HepG2 (cell line): ENCODE measurements at regions not wholly inside any gene's neighbourhood (a gene's known extent, or its start where the extent isn't known, plus 50 kb on each side); places are given as distances from the start of the nearest gene placed in this dataset.

ENCODE experiments used
- ATAC-seq: fragments of 200-7000 bp; cut with Tn5 transposase; 3 replicates; pipeline ENCODE4 v1.9.1; 2020; ENCODE audit warnings: mild to moderate bottlenecking, moderate library complexity
- BruUV-seq: library from RNA; stranded (reverse); fragments of 400-500 nt; replicated peaks from 2 replicates; lab custom pipeline; 2021; lab: Mats Ljungman, UMichigan
- CTCF ChIA-PET: fragments of 300-600 bp; formaldehyde crosslinking; extraction: SDS; loops from one replicate; lab custom pipeline; 2021; ENCODE audit warnings: low total read pairs, inconsistent platforms, low intra/inter-chr PET ratio; lab: Yijun Ruan, JAX
- POLR2A ChIA-PET: fragments of 350-600 bp; sonication (Branson Sonifier 250); formaldehyde crosslinking; loops from one replicate; lab custom pipeline; 2020; ENCODE audit warnings: antibody characterized with exemption, inconsistent platforms; lab: Yijun Ruan, JAX
- DNase-seq: peaks from one replicate; pipeline ENCODE4 v3.0.0-alpha.2; 2015; ENCODE audit warnings: low spot score
- FAIRE-seq: peaks from 3 replicates; lab custom pipeline; 2011; peaks lifted over from hg19 to GRCh38; lab: Jason Lieb, UNC
- H2AFZ ChIP-seq: one replicate; pipeline ENCODE4 v1.6.1; 2011; ENCODE audit warnings: low read length, inconsistent platforms
- H3K27ac ChIP-seq: fragments of 300-600 bp; 3 replicates; pipeline ENCODE4 v1.8.0; 2011; ENCODE audit warnings: mixed run types, mild to moderate bottlenecking, mixed read lengths, low read length, inconsistent platforms; ENCODE audit not compliant: insufficient read depth; ENCODE audit errors: extremely low read length
- H3K27me3 ChIP-seq, 2 experiments: fragments of 200-600 bp in 1 of 2; 2 replicates in 1 of 2; 3 replicates in 1 of 2; pipeline versions ENCODE4 v1.6.0 to v1.8.0; 2011; ENCODE audit warnings: low read length in 2 of 2, mild to moderate bottlenecking in 2 of 2, moderate library complexity in 2 of 2, inconsistent platforms in 1 of 2; ENCODE audit not compliant: insufficient read depth in 2 of 2, control insufficient read depth in 1 of 2
- H3K36me3 ChIP-seq, 2 experiments: fragments of 200-600 bp in 1 of 2; replicated peaks in 1 of 2; 2 replicates in 1 of 2; 3 replicates in 1 of 2; pipeline versions ENCODE4 v1.5.1 to v1.8.0; 2011; ENCODE audit warnings: low read length in 2 of 2, inconsistent platforms in 1 of 2; ENCODE audit not compliant: insufficient read depth in 2 of 2, control insufficient read depth in 1 of 2
- H3K4me1 ChIP-seq: 2 replicates; pipeline ENCODE4 v1.5.1; 2012; ENCODE audit warnings: low read length, inconsistent platforms; ENCODE audit not compliant: insufficient read depth
- H3K4me2 ChIP-seq: 2 replicates; pipeline ENCODE4 v1.6.0; 2011; ENCODE audit warnings: low read depth, low read length, inconsistent platforms
- H3K4me3 ChIP-seq, 3 experiments: fragments of 200-600 bp in 1 of 3; sonication (generic), shearing (Covaris generic) in 1 of 3; replicated peaks in 1 of 3; 2 replicates each; pipeline ENCODE4 v1.5.1; 2011 to 2016; ENCODE audit warnings: low read length in 3 of 3, inconsistent platforms in 2 of 3, low read depth in 2 of 3, mild to moderate bottlenecking in 2 of 3, control low read depth in 1 of 3, mixed read lengths in 1 of 3; ENCODE audit not compliant: insufficient read depth in 1 of 3
- H3K79me2 ChIP-seq: one replicate; pipeline ENCODE4 v1.6.1; 2011; ENCODE audit warnings: low read length, inconsistent platforms; ENCODE audit not compliant: insufficient read depth
- H3K9ac ChIP-seq: 2 replicates; pipeline ENCODE4 v1.6.0; 2011; ENCODE audit warnings: mild to moderate bottlenecking, low read depth, low read length, inconsistent platforms; ENCODE audit not compliant: insufficient read depth
- H3K9me3 ChIP-seq: 2 replicates; pipeline ENCODE4 v1.5.1; 2012; ENCODE audit warnings: mild to moderate bottlenecking, low read length
- H4K20me1 ChIP-seq: 2 replicates; pipeline ENCODE4 v1.6.0; 2011; ENCODE audit warnings: inconsistent platforms, mild to moderate bottlenecking, low read length, moderate library complexity; ENCODE audit not compliant: insufficient read depth
- ADNP ChIP-seq: sonication (generic); formaldehyde crosslinking; IDR thresholded peaks from 2 replicates; pipeline ENCODE4 v1.4.0; 2020; ENCODE audit warnings: missing genetic modification reagents
- ARNTL ChIP-seq: sonication (generic); formaldehyde crosslinking; IDR thresholded peaks from 2 replicates; pipeline ENCODE4 v1.4.0; 2020; ENCODE audit warnings: mild to moderate bottlenecking, missing genetic modification reagents
- CSRNP2 ChIP-seq: sonication (generic); formaldehyde crosslinking; conservative IDR thresholded peaks from 2 replicates; pipeline ENCODE4 v1.8.0; 2022; ENCODE audit warnings: low read depth, missing genetic modification reagents
- GATA4 ChIP-seq: sonication (generic); IDR thresholded peaks from 2 replicates; pipeline ENCODE4 v1.6.1; 2016; ENCODE audit warnings: antibody characterized with exemption, low read depth, borderline replicate concordance
- MAZ ChIP-seq, 2 experiments: sonication (generic) in 1 of 2; formaldehyde crosslinking in 1 of 2; IDR thresholded peaks; 2 replicates each; pipeline versions ENCODE4 v1.5.0 to v1.6.1; 2012 to 2020; ENCODE audit warnings: low read depth in 2 of 2, mild to moderate bottlenecking in 2 of 2, borderline replicate concordance in 1 of 2, improper control_type of control experiment in 1 of 2, low read length in 1 of 2, missing genetic modification reagents in 1 of 2, moderate library complexity in 1 of 2
- MBD4 ChIP-seq: IDR thresholded peaks from 2 replicates; pipeline ENCODE4 v1.6.1; 2012; ENCODE audit warnings: low read length, inconsistent platforms, borderline replicate concordance
- RBFOX2 ChIP-seq: fragments of 200-400 bp; formaldehyde crosslinking; IDR thresholded peaks from 2 replicates; pipeline ENCODE4 v1.6.1; 2017; ENCODE audit warnings: low read depth, mild to moderate bottlenecking, low read length
- TCF7L2 ChIP-seq: IDR thresholded peaks from 2 replicates; pipeline ENCODE4 v1.6.1; 2011; ENCODE audit warnings: mild to moderate bottlenecking, low read depth, low read length, moderate library complexity
- ZBTB40 ChIP-seq, 2 experiments: fragments of 450-650 bp in 1 of 2; sonication (generic) in 1 of 2; formaldehyde crosslinking in 1 of 2; IDR thresholded peaks; 2 replicates each; pipeline versions ENCODE4 v1.6.1 to v1.8.0; 2016 to 2022; ENCODE audit warnings: antibody characterized with exemption in 1 of 2, mild to moderate bottlenecking in 1 of 2, missing genetic modification reagents in 1 of 2
- ZNF615 ChIP-seq: sonication (generic); formaldehyde crosslinking; IDR thresholded peaks from 2 replicates; pipeline ENCODE4 v1.5.0; 2020; ENCODE audit warnings: mild to moderate bottlenecking, missing genetic modification reagents, borderline replicate concordance
- WGBS: methylation state at CpG from one replicate; pipeline ENCODE4 v1.1.6; 2017; ENCODE audit warnings: low lambda C conversion rate; 5-methylcytosine and 5-hydroxymethylcytosine counted together
- in situ Hi-C: cut with HindIII; loops from 2 replicates; pipeline ENCODE4 v1.10.0; 2017; ENCODE audit warnings: low pct_unique_long_range_greater_than_20kb; ENCODE audit not compliant: extremely low pct_ligation_motif_present
- intact Hi-C: fragments of 100-400 bp; cut with micrococcal nuclease; formaldehyde crosslinking; loops from one replicate; pipeline ENCODE4 v1.10.0; 2022; ENCODE audit not compliant: unreplicated experiment

- DNase-seq = no peak
- H3K27ac ChIP-seq = no peak overlapping the region
- under 1% methylated on average over 6 of the region's 6 CpGs for WGBS
- H3K4me1 ChIP-seq = no peaks in the 10 kb centered on the region
- ChIA-PET CTCF (no interaction called here), POLR2A (no interaction called here)
- no peaks in the 10 kb centered on the region for H3K79me2 ChIP-seq
- in situ Hi-C loops (no loop called here), intact Hi-C loops (no loop called here)
- H3K9me3 ChIP-seq = no peaks in the 10 kb centered on the region
- no peaks in the 10 kb centered on the region for H3K36me3 ChIP-seq
- H4K20me1 ChIP-seq = no peaks in the 10 kb centered on the region
- no peaks in the 10 kb centered on the region for H3K27me3 ChIP-seq
- no peak overlapping the region for H3K4me2 ChIP-seq
- no peak for ATAC-seq
- no TSS peak for BruUV-seq
- no peak overlapping the region for H3K4me3 ChIP-seq
- no peak for FAIRE-seq
- no peak for TF ChIP-seq MAZ (IDR thresholded peaks at IDR 0.05; ENCODE audit: borderline replicate concordance, low read depth, low read length)
- TF ChIP-seq MAZ (CRISPR knock-in tag; IDR thresholded peaks at IDR 0.05; ENCODE audit: low read depth) = no peak
- TF ChIP-seq ZBTB40 (IDR thresholded peaks at IDR 0.05) = no peak
- no peak for TF ChIP-seq ZBTB40 (CRISPR knock-in tag; IDR thresholded peaks at IDR 0.05)
- TF ChIP-seq CSRNP2 (CRISPR knock-in tag) = no peak
- no peak for TF ChIP-seq MBD4
- no peak for TF ChIP-seq TCF7L2
- no peak for TF ChIP-seq RBFOX2
- TF ChIP-seq ARNTL (CRISPR knock-in tag) = no peak
- no peak for TF ChIP-seq ZNF615 (CRISPR knock-in tag)
- TF ChIP-seq ADNP (CRISPR knock-in tag) = no peak
- TF ChIP-seq GATA4 = no peak
- TF ChIP-seq, all 625 proteins: peak for 0
- H2AFZ ChIP-seq = no peak overlapping the region
- H3K9ac ChIP-seq = no peak overlapping the region
Observed at GRCh38 chr13:107765724-107766401, 449.5 kb downstream of the LIG4 start.
